ENCODE measurements at regions not wholly inside any gene's neighbourhood (a gene's known extent, or its start where the extent isn't known, plus 50 kb on each side); places are given as distances from the start of the nearest gene placed in this dataset.

DNA sequence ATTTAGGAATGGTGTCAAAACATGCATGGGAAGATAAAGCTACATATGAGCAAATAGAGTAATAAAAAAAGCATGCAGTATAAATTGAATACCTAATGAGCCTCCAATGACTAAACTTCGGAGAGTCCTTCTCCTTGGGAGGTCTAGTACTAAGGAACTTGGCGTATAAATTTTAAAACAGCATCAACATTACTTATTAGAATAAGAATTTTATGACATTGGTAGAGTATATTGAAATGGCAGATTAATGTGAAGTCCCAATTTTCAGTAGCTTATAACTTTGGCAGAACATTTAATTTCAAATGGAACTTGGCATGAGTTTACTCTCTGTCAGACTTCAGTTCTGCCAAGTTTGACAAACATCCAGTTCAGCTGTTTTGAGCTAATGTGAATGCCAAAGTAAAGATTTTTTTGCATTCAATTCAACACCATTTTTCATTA, 104.7 kb upstream of the RGS18 start:
- TF ChIP-seq TCF4 (CRISPR knock-in tag; IDR thresholded peaks at IDR 0.05; ENCODE audit: borderline replicate concordance) (no peak), PPARA (CRISPR knock-in tag; IDR thresholded peaks at IDR 0.05; ENCODE audit: borderline replicate concordance) (no peak), ZFP30 (CRISPR knock-in tag; IDR thresholded peaks at IDR 0.05) (no peak), ESRRG (CRISPR knock-in tag; IDR thresholded peaks at IDR 0.05) (no peak), GLIS3 (CRISPR knock-in tag; IDR thresholded peaks at IDR 0.05) (no peak), SNAI2 (CRISPR knock-in tag; IDR thresholded peaks at IDR 0.05) (no peak), OSR1 (CRISPR knock-in tag; IDR thresholded peaks at IDR 0.05) (no peak), ISL1 (CRISPR knock-in tag; IDR thresholded peaks at IDR 0.05) (no peak), ARNTL (CRISPR knock-in tag; IDR thresholded peaks at IDR 0.05; ENCODE audit: borderline replicate concordance, low read depth) (no peak), ZFP3 (CRISPR knock-in tag; IDR thresholded peaks at IDR 0.05) (no peak), RARB (CRISPR knock-in tag; IDR thresholded peaks at IDR 0.05) (no peak), ZNF565 (CRISPR knock-in tag; conservative IDR thresholded peaks at IDR 0.05; ENCODE audit: low read depth) (no peak)
- TF ChIP-seq, protein P1, sequence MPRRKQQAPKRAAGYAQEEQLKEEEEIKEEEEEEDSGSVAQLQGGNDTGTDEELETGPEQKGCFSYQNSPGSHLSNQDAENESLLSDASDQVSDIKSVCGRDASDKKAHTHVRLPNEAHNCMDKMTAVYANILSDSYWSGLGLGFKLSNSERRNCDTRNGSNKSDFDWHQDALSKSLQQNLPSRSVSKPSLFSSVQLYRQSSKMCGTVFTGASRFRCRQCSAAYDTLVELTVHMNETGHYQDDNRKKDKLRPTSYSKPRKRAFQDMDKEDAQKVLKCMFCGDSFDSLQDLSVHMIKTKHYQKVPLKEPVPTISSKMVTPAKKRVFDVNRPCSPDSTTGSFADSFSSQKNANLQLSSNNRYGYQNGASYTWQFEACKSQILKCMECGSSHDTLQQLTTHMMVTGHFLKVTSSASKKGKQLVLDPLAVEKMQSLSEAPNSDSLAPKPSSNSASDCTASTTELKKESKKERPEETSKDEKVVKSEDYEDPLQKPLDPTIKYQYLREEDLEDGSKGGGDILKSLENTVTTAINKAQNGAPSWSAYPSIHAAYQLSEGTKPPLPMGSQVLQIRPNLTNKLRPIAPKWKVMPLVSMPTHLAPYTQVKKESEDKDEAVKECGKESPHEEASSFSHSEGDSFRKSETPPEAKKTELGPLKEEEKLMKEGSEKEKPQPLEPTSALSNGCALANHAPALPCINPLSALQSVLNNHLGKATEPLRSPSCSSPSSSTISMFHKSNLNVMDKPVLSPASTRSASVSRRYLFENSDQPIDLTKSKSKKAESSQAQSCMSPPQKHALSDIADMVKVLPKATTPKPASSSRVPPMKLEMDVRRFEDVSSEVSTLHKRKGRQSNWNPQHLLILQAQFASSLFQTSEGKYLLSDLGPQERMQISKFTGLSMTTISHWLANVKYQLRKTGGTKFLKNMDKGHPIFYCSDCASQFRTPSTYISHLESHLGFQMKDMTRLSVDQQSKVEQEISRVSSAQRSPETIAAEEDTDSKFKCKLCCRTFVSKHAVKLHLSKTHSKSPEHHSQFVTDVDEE (CRISPR knock-in tag; IDR thresholded peaks at IDR 0.05): no peak
- TF ChIP-seq, protein P2, sequence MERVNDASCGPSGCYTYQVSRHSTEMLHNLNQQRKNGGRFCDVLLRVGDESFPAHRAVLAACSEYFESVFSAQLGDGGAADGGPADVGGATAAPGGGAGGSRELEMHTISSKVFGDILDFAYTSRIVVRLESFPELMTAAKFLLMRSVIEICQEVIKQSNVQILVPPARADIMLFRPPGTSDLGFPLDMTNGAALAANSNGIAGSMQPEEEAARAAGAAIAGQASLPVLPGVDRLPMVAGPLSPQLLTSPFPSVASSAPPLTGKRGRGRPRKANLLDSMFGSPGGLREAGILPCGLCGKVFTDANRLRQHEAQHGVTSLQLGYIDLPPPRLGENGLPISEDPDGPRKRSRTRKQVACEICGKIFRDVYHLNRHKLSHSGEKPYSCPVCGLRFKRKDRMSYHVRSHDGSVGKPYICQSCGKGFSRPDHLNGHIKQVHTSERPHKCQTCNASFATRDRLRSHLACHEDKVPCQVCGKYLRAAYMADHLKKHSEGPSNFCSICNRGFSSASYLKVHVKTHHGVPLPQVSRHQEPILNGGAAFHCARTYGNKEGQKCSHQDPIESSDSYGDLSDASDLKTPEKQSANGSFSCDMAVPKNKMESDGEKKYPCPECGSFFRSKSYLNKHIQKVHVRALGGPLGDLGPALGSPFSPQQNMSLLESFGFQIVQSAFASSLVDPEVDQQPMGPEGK (CRISPR knock-in tag; IDR thresholded peaks at IDR 0.05; ENCODE audit: borderline replicate concordance): no peak
- TF ChIP-seq, protein P3, sequence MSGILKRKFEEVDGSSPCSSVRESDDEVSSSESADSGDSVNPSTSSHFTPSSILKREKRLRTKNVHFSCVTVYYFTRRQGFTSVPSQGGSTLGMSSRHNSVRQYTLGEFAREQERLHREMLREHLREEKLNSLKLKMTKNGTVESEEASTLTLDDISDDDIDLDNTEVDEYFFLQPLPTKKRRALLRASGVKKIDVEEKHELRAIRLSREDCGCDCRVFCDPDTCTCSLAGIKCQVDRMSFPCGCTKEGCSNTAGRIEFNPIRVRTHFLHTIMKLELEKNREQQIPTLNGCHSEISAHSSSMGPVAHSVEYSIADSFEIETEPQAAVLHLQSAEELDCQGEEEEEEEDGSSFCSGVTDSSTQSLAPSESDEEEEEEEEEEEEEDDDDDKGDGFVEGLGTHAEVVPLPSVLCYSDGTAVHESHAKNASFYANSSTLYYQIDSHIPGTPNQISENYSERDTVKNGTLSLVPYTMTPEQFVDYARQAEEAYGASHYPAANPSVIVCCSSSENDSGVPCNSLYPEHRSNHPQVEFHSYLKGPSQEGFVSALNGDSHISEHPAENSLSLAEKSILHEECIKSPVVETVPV (CRISPR knock-in tag; IDR thresholded peaks at IDR 0.05): no peak
- no peak for ATAC-seq

DNA sequence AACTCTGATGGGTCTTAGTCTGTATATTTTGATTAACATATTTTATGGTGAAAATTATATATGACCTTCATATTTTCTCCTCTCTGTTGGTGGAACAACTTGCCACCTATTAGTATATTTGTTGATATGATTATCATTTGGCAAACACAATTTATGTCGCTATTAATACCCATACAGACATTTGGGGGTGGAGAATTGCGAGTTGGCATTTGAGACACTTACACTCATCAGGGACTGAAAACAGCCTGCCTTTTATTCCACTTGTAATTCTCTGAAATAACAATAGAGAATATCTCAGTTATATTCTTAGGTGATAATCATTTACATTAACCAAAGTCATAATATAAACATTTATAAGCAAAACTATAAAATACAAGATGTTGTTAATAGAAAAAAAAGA, 100.5 kb upstream of the RGS18 start:
- no peak for TF ChIP-seq OSR1 (CRISPR knock-in tag; IDR thresholded peaks at IDR 0.05)
- no peak for TF ChIP-seq BACH2 (CRISPR knock-in tag; IDR thresholded peaks at IDR 0.05; ENCODE audit: borderline replicate concordance)
- no peak for TF ChIP-seq PPARA (CRISPR knock-in tag; IDR thresholded peaks at IDR 0.05; ENCODE audit: borderline replicate concordance)
- TF ChIP-seq ZNF565 (CRISPR knock-in tag; conservative IDR thresholded peaks at IDR 0.05; ENCODE audit: low read depth): no peak
- TF ChIP-seq, protein P3 (CRISPR knock-in tag; IDR thresholded peaks at IDR 0.05): no peak
- TF ChIP-seq ESRRG (CRISPR knock-in tag; IDR thresholded peaks at IDR 0.05): no peak
- TF ChIP-seq ZNF70 (CRISPR knock-in tag; IDR thresholded peaks at IDR 0.05): no peak
- TF ChIP-seq, protein P1 (CRISPR knock-in tag; IDR thresholded peaks at IDR 0.05): no peak
- no peak for TF ChIP-seq TCF4 (CRISPR knock-in tag; IDR thresholded peaks at IDR 0.05; ENCODE audit: borderline replicate concordance)
- TF ChIP-seq ARNTL (CRISPR knock-in tag; IDR thresholded peaks at IDR 0.05; ENCODE audit: borderline replicate concordance, low read depth): no peak
- no peak for TF ChIP-seq POU6F1 (CRISPR knock-in tag; IDR thresholded peaks at IDR 0.05; ENCODE audit: borderline replicate concordance, low read depth)
- no peak for TF ChIP-seq ZNF8 (CRISPR knock-in tag; IDR thresholded peaks at IDR 0.05)
- TF ChIP-seq, protein P2 (CRISPR knock-in tag; IDR thresholded peaks at IDR 0.05; ENCODE audit: borderline replicate concordance): no peak
- ATAC-seq: no peak

All from SK-N-SH treated with all-trans-retinoic acid at 6 μM for 48 hours (cell line).